ENCODE measurements at regions not wholly inside any gene's neighbourhood (a gene's known extent, or its start where the extent isn't known, plus 50 kb on each side); places are given as distances from the start of the nearest gene placed in this dataset.

- TF ChIP-seq CTCF (conservative IDR thresholded peaks at IDR 0.05; ENCODE audit: low read depth, low read length) (no peak), EZH2 (IDR thresholded peaks at IDR 0.05; ENCODE audit: low read length, unreplicated experiment) (no peak)
Observed at GRCh38 chr7:84865560-84865959, 321.3 kb downstream of the SEMA3D start.

All from PC-3 (cell line).